Endothelial cell of umbilical vein (primary cell): ENCODE measurements at regions not wholly inside any gene's neighbourhood (a gene's known extent, or its start where the extent isn't known, plus 50 kb on each side); places are given as distances from the start of the nearest gene placed in this dataset.

Experiments
- BruUV-seq: library from RNA; stranded (reverse); fragments of 400-500 nt; replicated peaks from 2 replicates; lab custom pipeline; 2021; lab: Mats Ljungman, UMichigan
- CTCF ChIA-PET: fragments of 300-600, 350-600 bp; sonication (Branson Sonifier 250); formaldehyde crosslinking; loops from one replicate; lab custom pipeline; 2021; ENCODE audit warnings: antibody characterized with exemption, inconsistent platforms; lab: Charles Lee
- POLR2A ChIA-PET: fragments of 300-600, 350-600 bp; sonication (Branson Sonifier 250); formaldehyde crosslinking; loops from one replicate; lab custom pipeline; 2021; ENCODE audit warnings: antibody characterized with exemption, inconsistent platforms; lab: Charles Lee
- DNase-seq: peaks from one replicate; pipeline ENCODE4 v3.0.0-alpha.2; 2011; ENCODE audit warnings: low read depth, low spot score
- FAIRE-seq: peaks from 2 replicates; lab custom pipeline; 2011; peaks lifted over from hg19 to GRCh38; lab: Jason Lieb, UNC
- H2AFZ ChIP-seq: 2 replicates; pipeline ENCODE4 v1.6.0; 2012; ENCODE audit warnings: low read depth, low read length, control low read depth, inconsistent platforms
- H3K27ac ChIP-seq: 2 replicates; pipeline ENCODE4 v1.5.1; 2011; ENCODE audit warnings: low read depth, mild to moderate bottlenecking, control low read depth, low read length, moderate library complexity; ENCODE audit not compliant: insufficient read depth
- H3K27me3 ChIP-seq, 2 experiments: 2 replicates each; pipeline versions ENCODE4 v1.6.0 to v1.6.1; 2011; ENCODE audit warnings: low read length in 2 of 2, mixed read lengths in 1 of 2; ENCODE audit not compliant: control insufficient read depth in 2 of 2, insufficient read depth in 2 of 2
- H3K36me3 ChIP-seq, 2 experiments: 2 replicates in 1 of 2; 3 replicates in 1 of 2; pipeline ENCODE4 v1.5.1; 2011; ENCODE audit warnings: low read length in 2 of 2, mild to moderate bottlenecking in 1 of 2, moderate library complexity in 1 of 2; ENCODE audit not compliant: control insufficient read depth in 2 of 2, insufficient read depth in 2 of 2; ENCODE audit errors: extremely low read depth in 1 of 2
- H3K4me1 ChIP-seq: 3 replicates; pipeline ENCODE4 v1.5.1; 2011; ENCODE audit warnings: mild to moderate bottlenecking, low read length; ENCODE audit not compliant: control insufficient read depth, insufficient read depth; ENCODE audit errors: extremely low read depth
- H3K4me2 ChIP-seq: 2 replicates; pipeline ENCODE4 v1.6.1; 2011; ENCODE audit warnings: low read length, control low read depth, mixed read lengths; ENCODE audit not compliant: insufficient read depth
- H3K4me3 ChIP-seq, 3 experiments: fragments of 200-600 bp in 1 of 3; sonication (generic), shearing (Covaris generic) in 1 of 3; replicated peaks in 1 of 3; 2 replicates each; pipeline ENCODE4 v1.5.1; 2011 to 2016; ENCODE audit warnings: control low read depth in 3 of 3, low read length in 3 of 3, mild to moderate bottlenecking in 2 of 3, inconsistent platforms in 1 of 3, low read depth in 1 of 3, moderate library complexity in 1 of 3; ENCODE audit not compliant: insufficient read depth in 1 of 3
- H3K79me2 ChIP-seq: 2 replicates; pipeline ENCODE4 v1.6.0; 2012; ENCODE audit warnings: low read length, inconsistent platforms; ENCODE audit not compliant: control insufficient read depth, insufficient read depth
- H3K9ac ChIP-seq: replicated peaks from 2 replicates; pipeline ENCODE3; 2011; ENCODE audit warnings: low read length, control low read depth; ENCODE audit not compliant: insufficient read depth; ENCODE audit errors: extremely low read depth
- H3K9me1 ChIP-seq: replicated peaks from 3 replicates; pipeline ENCODE4 v1.6.0; 2011; ENCODE audit warnings: mild to moderate bottlenecking, low read length; ENCODE audit not compliant: control insufficient read depth, insufficient read depth; ENCODE audit errors: extremely low read depth
- H3K9me3 ChIP-seq: replicated peaks from 2 replicates; pipeline ENCODE4 v1.5.1; 2012; ENCODE audit warnings: low read length, inconsistent platforms; ENCODE audit not compliant: control insufficient read depth, insufficient read depth
- H4K20me1 ChIP-seq: replicated peaks from 2 replicates; pipeline ENCODE3; 2011; ENCODE audit warnings: mild to moderate bottlenecking, low read length; ENCODE audit not compliant: control insufficient read depth, insufficient read depth; ENCODE audit errors: extremely low read depth
- EZH2 ChIP-seq: IDR thresholded peaks from 2 replicates; pipeline ENCODE4 v1.6.1; 2012; ENCODE audit warnings: borderline replicate concordance, low read depth, mild to moderate bottlenecking, moderate library complexity, low read length, inconsistent platforms; ENCODE audit not compliant: severe bottlenecking
- FOS ChIP-seq: IDR thresholded peaks from 2 replicates; pipeline ENCODE4 v1.6.1; 2011; ENCODE audit warnings: mild to moderate bottlenecking, low read length, moderate library complexity, borderline replicate concordance; ENCODE audit not compliant: insufficient read depth
- GATA2 ChIP-seq: IDR thresholded peaks from 2 replicates; pipeline ENCODE4 v1.7.0; 2011; ENCODE audit warnings: low read depth, mild to moderate bottlenecking, moderate library complexity, mixed read lengths, low read length; ENCODE audit not compliant: insufficient read length, insufficient read depth
- JUN ChIP-seq: IDR thresholded peaks from 2 replicates; pipeline ENCODE4 v1.6.1; 2011; ENCODE audit warnings: borderline replicate concordance, low read depth; ENCODE audit not compliant: insufficient read length, insufficient read depth
- MYC ChIP-seq: IDR thresholded peaks from one replicate; pipeline ENCODE4 v1.6.1; 2011; ENCODE audit warnings: mild to moderate bottlenecking, low read depth, low read length
- POLR2A ChIP-seq: IDR thresholded peaks from 2 replicates; pipeline ENCODE4 v1.6.1; 2012; ENCODE audit warnings: low read depth, mild to moderate bottlenecking, control low read depth, low read length
- POLR2AphosphoS5 ChIP-seq: IDR thresholded peaks from 2 replicates; pipeline ENCODE4 v1.6.1; 2012; ENCODE audit warnings: low read depth, mild to moderate bottlenecking, control low read depth, low read length, moderate library complexity; ENCODE audit not compliant: insufficient read depth
- dilution Hi-C: fragments of 300-500 bp; cut with MboI; formaldehyde crosslinking; loops from one replicate; pipeline ENCODE4 v1.15.0; 2019; ENCODE audit warnings: low sequenced_read_pairs; ENCODE audit not compliant: extremely low pct_ligation_motif_present
- intact Hi-C: fragments of 100-400 bp; cut with micrococcal nuclease; formaldehyde crosslinking; loops from one replicate; pipeline ENCODE4 v1.10.0; 2022
- TF ChIP-seq, protein P1 (sequence below): IDR thresholded peaks from 2 replicates; pipeline ENCODE4 v1.6.1; 2011; ENCODE audit not compliant: insufficient read depth, insufficient read length
- TF ChIP-seq, protein P2 (sequence below), 2 donors: IDR thresholded peaks; 1 replicate in 1 of 2; 2 replicates in 1 of 2; pipeline ENCODE4 v1.5.1; 2011; ENCODE audit warnings: low read length in 2 of 2, mild to moderate bottlenecking in 2 of 2, moderate library complexity in 2 of 2, control low read depth in 1 of 2, inconsistent platforms in 1 of 2, low read depth in 1 of 2; ENCODE audit not compliant: insufficient read depth in 1 of 2; ENCODE audit errors: extremely low read depth in 1 of 2

DNA sequence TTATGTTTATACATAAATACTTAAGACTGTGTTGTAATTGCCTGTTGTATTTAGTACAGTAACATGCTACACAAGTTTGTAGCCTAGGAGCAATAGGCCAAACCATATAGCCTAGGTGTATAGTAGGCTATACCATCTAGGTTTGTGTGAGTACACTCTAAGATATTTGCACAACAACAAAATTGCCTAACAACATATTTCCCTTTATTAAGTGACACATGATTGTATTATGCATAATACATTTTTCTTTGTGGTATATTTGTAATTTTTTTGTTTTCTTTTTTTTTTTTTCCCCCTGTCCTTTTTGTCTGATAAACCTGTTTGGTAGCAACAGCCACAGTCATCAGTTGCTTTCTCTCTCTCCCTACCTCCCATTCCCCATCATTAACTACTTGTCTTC lies 945.6 kb downstream of the ZPLD1 start:
- Histone ChIP-seq H3K27ac (no peak overlapping the region), H3K4me1 (no peaks in the 10 kb centered on the region), H4K20me1 (no peaks in the 10 kb centered on the region), H3K4me2 (no peak overlapping the region), H3K9me3 (no peaks in the 10 kb centered on the region), H3K36me3 (no peaks in the 10 kb centered on the region), H3K79me2 (no peaks in the 10 kb centered on the region), H2AFZ (no peak overlapping the region), H3K27me3 (no peaks in the 10 kb centered on the region), H3K4me3 (no peak overlapping the region), H3K9ac (no peak overlapping the region), H3K9me1 (no peaks in the 10 kb centered on the region)
- intact Hi-C loops (no loop called here), dilution Hi-C loops (no loop called here)
- TF ChIP-seq POLR2A (no peak), EZH2 (no peak), GATA2 (no peak), MYC (no peak)
- DNase-seq (no peak), FAIRE-seq (no peak)
- BruUV-seq, result no TSS peak
- CTCF ChIA-PET, result no interaction called here
- POLR2A ChIA-PET, result no interaction called here

DNA sequence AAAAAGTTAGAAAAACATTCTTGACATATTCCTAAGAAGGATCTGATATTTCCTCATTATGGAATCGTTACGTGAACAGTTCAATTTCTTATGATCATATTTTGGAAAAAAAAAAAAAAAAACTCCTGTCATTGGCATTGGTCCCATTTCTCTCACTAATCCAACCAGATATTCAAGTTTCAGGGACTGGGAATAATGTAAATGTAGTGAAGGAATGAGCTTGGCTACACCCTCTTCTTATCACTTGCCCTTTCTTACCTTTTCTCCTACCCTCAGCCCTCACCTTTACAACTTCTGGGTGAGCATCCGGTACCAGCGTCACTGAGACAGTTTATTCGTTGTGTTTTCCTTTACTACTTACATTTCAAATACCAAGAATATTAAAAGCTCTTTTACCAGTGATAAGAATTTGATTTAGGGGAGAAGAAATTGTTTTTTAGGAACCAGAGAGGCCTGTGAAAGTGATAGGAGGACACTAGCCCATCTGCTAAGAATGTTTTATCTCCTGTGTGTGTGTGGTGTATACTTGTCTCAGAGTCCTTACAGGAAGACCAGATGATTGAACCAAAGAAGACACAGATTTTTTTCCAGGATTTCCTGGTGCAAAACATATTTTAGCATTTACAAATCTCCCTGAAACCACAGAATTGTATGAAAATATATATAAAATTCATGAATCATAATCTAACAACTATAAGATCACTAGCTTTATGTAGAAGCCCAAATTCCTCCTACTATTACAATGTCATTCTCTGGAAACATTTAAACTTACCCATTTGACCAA lies 946.7 kb downstream of the ZPLD1 start:
- dilution Hi-C loops, result no loop called here
- Histone ChIP-seq H3K27ac (no peak overlapping the region), H3K79me2 (no peaks in the 10 kb centered on the region), H4K20me1 (no peaks in the 10 kb centered on the region), H3K4me1 (no peaks in the 10 kb centered on the region), H3K9ac (no peak overlapping the region), H3K4me3 (no peak overlapping the region), H3K9me1 (no peaks in the 10 kb centered on the region), H3K4me2 (no peak overlapping the region), H3K9me3 (no peaks in the 10 kb centered on the region), H3K36me3 (no peaks in the 10 kb centered on the region), H2AFZ (no peak overlapping the region), H3K27me3 (no peaks in the 10 kb centered on the region)
- ChIA-PET POLR2A (no interaction called here), CTCF (no interaction called here)
- DNase-seq (no peak), FAIRE-seq (no peak)
- no TSS peak for BruUV-seq
- TF ChIP-seq MYC, result no peak
- no peak for TF ChIP-seq FOS
- no peak for TF ChIP-seq POLR2AphosphoS5
- no peak for TF ChIP-seq EZH2
- no peak for TF ChIP-seq POLR2A
- TF ChIP-seq, protein P1, sequence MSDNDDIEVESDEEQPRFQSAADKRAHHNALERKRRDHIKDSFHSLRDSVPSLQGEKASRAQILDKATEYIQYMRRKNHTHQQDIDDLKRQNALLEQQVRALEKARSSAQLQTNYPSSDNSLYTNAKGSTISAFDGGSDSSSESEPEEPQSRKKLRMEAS, result no peak
- no peak for TF ChIP-seq JUN
- TF ChIP-seq GATA2, result no peak
- TF ChIP-seq, protein P2, sequence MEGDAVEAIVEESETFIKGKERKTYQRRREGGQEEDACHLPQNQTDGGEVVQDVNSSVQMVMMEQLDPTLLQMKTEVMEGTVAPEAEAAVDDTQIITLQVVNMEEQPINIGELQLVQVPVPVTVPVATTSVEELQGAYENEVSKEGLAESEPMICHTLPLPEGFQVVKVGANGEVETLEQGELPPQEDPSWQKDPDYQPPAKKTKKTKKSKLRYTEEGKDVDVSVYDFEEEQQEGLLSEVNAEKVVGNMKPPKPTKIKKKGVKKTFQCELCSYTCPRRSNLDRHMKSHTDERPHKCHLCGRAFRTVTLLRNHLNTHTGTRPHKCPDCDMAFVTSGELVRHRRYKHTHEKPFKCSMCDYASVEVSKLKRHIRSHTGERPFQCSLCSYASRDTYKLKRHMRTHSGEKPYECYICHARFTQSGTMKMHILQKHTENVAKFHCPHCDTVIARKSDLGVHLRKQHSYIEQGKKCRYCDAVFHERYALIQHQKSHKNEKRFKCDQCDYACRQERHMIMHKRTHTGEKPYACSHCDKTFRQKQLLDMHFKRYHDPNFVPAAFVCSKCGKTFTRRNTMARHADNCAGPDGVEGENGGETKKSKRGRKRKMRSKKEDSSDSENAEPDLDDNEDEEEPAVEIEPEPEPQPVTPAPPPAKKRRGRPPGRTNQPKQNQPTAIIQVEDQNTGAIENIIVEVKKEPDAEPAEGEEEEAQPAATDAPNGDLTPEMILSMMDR (IDR thresholded peaks at IDR 0.05; ENCODE audit: extremely low read depth in 1 of 2, insufficient read depth in 1 of 2, low read depth in 1 of 2, low read length in 2 of 2), result no peak
- intact Hi-C loops, result no loop called here
